ENCODE measurements at regions not wholly inside any gene's neighbourhood (a gene's known extent, or its start where the extent isn't known, plus 50 kb on each side); places are given as distances from the start of the nearest gene placed in this dataset.
"Not testable (repeated sequence)": the region's sequence is repeated elsewhere in the genome, so short reads cannot be mapped to it uniquely, and the experiment has no call there.

GRCh38 chrX:31014474-31014873 lies 57.4 kb downstream of the FTHL17 start:
- not testable (repeated sequence) for DNase-seq (ENCODE audit: low read depth in 2 of 2)

GRCh38 chrX:31012509-31013025 lies 59.3 kb downstream of the FTHL17 start:
- DNase-seq (ENCODE audit: low read depth in 2 of 2) = no peak

GRCh38 chrX:31007321-31007720 lies 64.5 kb downstream of the FTHL17 start:
- no peak for DNase-seq (ENCODE audit: low read depth in 2 of 2)

- DNase-seq (ENCODE audit: low read depth in 2 of 2) = no peak
Observed at GRCh38 chrX:31006027-31006426, 65.8 kb downstream of the FTHL17 start.

GRCh38 chrX:30997411-30997810 lies 74.4 kb downstream of the FTHL17 start:
- no peak for DNase-seq (ENCODE audit: low read depth in 2 of 2)

GRCh38 chrX:30995705-30996104 lies 76.1 kb downstream of the FTHL17 start:
- no peak for DNase-seq (ENCODE audit: low read depth in 2 of 2)

- DNase-seq (ENCODE audit: low read depth in 2 of 2) = no peak
Observed at GRCh38 chrX:30995060-30995700, 76.7 kb downstream of the FTHL17 start.

- DNase-seq (ENCODE audit: low read depth in 2 of 2) = not testable (repeated sequence)
Observed at GRCh38 chrX:30994018-30994417, 77.8 kb downstream of the FTHL17 start.

- DNase-seq (ENCODE audit: low read depth in 2 of 2) = no peak
Observed at GRCh38 chrX:30992381-30992904, 79.4 kb downstream of the FTHL17 start.

- no peak for DNase-seq (ENCODE audit: low read depth in 2 of 2)
Observed at GRCh38 chrX:30990361-30990760, 81.5 kb downstream of the FTHL17 start.

- no peak for DNase-seq (ENCODE audit: low read depth in 2 of 2)
Observed at GRCh38 chrX:30982467-30982866, 89.4 kb downstream of the FTHL17 start.

- DNase-seq (ENCODE audit: low read depth in 2 of 2) = no peak
Observed at GRCh38 chrX:30981968-30982367, 89.9 kb downstream of the FTHL17 start.

GRCh38 chrX:30979271-30979670 lies 90.2 kb upstream of the TAB3 start:
- no peak for DNase-seq (ENCODE audit: low read depth in 2 of 2)

GRCh38 chrX:30975467-30975866 lies 86.4 kb upstream of the TAB3 start:
- no peak for DNase-seq (ENCODE audit: low read depth in 2 of 2)

- DNase-seq (ENCODE audit: low read depth in 2 of 2) = no peak
Observed at GRCh38 chrX:30973784-30974427, 84.9 kb upstream of the TAB3 start.

GRCh38 chrX:30971774-30972603 lies 82.9 kb upstream of the TAB3 start:
- DNase-seq (ENCODE audit: low read depth in 2 of 2) = peak in 1 of 2 donors; percentile 0

- DNase-seq (ENCODE audit: low read depth in 2 of 2) = no peak
Observed at GRCh38 chrX:30967516-30967915, 78.5 kb upstream of the TAB3 start.

GRCh38 chrX:30965767-30966166 lies 76.7 kb upstream of the TAB3 start:
- DNase-seq (ENCODE audit: low read depth in 2 of 2) = no peak

- DNase-seq (ENCODE audit: low read depth in 2 of 2) = no peak
Observed at GRCh38 chrX:30961387-30962174, 72.5 kb upstream of the TAB3 start.

GRCh38 chrX:30957753-30958152 lies 68.7 kb upstream of the TAB3 start:
- DNase-seq (ENCODE audit: low read depth in 2 of 2) = no peak

GRCh38 chrX:30955687-30956086 lies 66.6 kb upstream of the TAB3 start:
- no peak for DNase-seq (ENCODE audit: low read depth in 2 of 2)

- no peak for DNase-seq (ENCODE audit: low read depth in 2 of 2)
Observed at GRCh38 chrX:30951003-30951402, 61.9 kb upstream of the TAB3 start.
